ENCODE measurements at regions not wholly inside any gene's neighbourhood (a gene's known extent, or its start where the extent isn't known, plus 50 kb on each side); places are given as distances from the start of the nearest gene placed in this dataset.

DNA sequence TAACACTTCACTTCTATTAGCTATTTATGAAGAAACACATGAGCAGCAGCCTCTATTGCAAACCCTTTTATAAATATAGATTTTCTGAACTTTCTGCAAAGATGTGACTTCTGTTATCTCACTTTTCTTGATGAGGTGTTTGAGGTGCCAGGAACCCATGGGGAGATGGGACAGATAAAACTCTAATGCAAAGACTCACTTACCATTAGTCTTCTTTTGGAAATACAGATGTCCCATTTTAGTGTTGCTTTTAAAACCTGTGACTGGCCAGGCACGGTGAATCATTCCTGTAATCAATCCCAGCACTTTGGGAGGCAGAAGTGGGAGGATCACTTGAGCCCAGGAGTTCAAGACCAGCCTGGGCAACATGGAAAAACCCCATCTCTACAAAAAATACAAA is 171.3 kb upstream of the GAS1 start:
- H3K9me3 ChIP-seq (ENCODE audit: control insufficient read depth, low read length) = no peaks in the 10 kb centered on the region
- H3K4me3 ChIP-seq (ENCODE audit: low read length) = no peak overlapping the region
- no peak overlapping the region for H3K27ac ChIP-seq (ENCODE audit: low read length)
- ATAC-seq (no peak), DNase-seq (no peak)
- intact Hi-C loops (cut with DNase I) = no loop called here
- H3K27me3 ChIP-seq (ENCODE audit: control insufficient read depth, insufficient read depth) = no peaks in the 10 kb centered on the region
- peaks cover 8% of the 10 kb centered on the region for H3K4me1 ChIP-seq (ENCODE audit: control insufficient read depth, insufficient read depth, low read length)
- WGBS = 64% methylated on average over 1 of the region's 1 CpG

DNA sequence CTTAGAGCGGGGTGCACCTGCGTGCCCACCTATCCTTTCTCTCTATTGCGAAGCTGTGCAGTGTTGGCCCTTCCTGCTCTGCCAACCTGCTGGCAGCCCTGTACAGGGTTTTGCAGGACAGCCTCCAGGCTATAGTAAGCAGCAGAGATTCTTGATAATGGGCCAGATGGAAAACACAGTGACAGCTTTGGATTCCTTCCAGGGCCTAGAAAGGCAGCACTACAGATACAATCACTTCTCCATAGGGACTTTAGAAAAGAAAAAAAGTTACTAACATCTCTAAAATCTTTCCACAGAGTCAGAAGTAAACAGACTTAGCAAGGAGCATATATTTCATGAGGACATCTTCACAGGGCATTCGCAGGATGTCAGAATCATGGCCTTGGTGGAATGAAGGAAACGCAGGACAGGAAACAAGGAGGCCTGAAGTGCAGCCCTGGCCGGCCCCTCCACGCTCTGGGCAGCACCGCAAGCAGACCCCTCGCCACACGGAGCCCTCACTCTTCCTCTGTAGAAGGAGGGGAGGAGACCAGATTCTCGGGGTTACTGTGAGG is 172.1 kb upstream of the GAS1 start:
- no peak overlapping the region for H3K4me3 ChIP-seq (ENCODE audit: low read length)

DNA sequence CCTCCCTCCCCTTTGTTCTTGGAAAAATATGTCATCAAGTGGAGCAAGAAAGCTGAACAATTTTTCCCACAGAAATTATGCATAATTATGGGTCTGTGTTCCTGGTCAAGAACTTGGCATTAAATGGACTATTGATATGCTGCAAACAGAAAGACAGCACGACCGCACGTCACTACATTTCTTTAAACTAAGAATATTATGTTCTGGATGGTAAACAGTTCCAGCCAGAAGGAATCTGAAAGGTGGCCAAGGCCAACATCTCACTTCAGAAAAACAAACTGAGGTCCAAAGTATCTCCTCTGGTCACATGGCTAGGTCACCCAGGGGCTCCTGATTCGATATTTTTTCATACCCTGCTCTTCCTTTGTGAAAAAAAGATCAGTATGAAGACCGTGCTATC is 173.3 kb upstream of the GAS1 start:
- H3K27ac ChIP-seq (ENCODE audit: low read length) = no peak overlapping the region
- WGBS = 54% methylated on average over 5 of the region's 5 CpGs
- no peak for ATAC-seq

More for the DNA sequence above, 172.1 kb upstream of the GAS1 start:
- peak; percentile 85 to 86 for ATAC-seq
- no peaks in the 10 kb centered on the region for H3K27me3 ChIP-seq (ENCODE audit: control insufficient read depth, insufficient read depth)
- peaks cover 8% of the 10 kb centered on the region for H3K4me1 ChIP-seq (ENCODE audit: control insufficient read depth, insufficient read depth, low read length)
- peak; percentile 17 to 67 (median 49) for DNase-seq
- H3K27ac ChIP-seq (ENCODE audit: low read length) = peak overlapping the region; percentile 14
- no peaks in the 10 kb centered on the region for H3K9me3 ChIP-seq (ENCODE audit: control insufficient read depth, low read length)
- intact Hi-C loops (cut with DNase I) = no loop called here
- WGBS = 31% methylated on average over 11 of the region's 11 CpGs

DNA sequence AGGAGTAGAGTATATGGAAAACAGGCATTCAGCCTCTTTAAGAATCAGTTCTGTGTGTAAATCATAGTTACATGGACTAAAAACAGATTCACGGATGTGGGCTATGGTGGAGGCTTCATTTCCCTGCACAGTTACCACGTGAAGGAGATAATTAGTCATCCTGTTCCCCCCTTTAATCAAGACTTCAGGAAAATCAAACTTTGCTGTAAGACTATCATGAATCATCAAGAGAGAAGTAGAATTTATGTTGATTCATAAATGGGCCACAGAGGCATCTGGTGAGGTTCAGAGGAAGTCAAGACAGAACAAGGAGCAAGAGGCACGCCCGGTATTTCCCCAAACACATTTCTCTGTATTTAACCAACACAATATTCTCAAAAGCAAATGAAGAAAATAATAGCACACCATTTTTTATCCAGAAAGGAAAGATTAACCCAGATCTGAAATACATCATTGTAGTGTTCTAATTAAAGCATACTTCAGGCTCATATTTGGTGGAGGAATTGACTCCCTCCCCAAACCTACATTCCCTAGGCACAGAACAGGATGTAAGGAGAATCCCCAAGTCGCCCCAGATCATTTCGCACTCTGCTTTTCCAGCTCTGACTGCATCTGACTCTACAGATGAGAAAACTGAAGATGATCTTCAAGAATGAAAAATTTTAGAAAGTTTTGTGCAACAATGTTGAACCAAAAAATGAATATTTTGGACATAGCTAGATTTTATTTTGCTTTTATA is 175.8 kb upstream of the GAS1 start:
- WGBS = 66% methylated on average over 6 of the region's 6 CpGs
- intact Hi-C loops (cut with DNase I) = no loop called here
- ATAC-seq = peak in 1 of 2 donors; percentile 50

More for the DNA sequence above, 173.3 kb upstream of the GAS1 start:
- Histone ChIP-seq H3K9me3 (ENCODE audit: control insufficient read depth, low read length) (no peaks in the 10 kb centered on the region), H3K27me3 (ENCODE audit: control insufficient read depth, insufficient read depth) (no peaks in the 10 kb centered on the region), H3K4me3 (ENCODE audit: low read length) (no peak overlapping the region), H3K4me1 (ENCODE audit: control insufficient read depth, insufficient read depth, low read length) (peaks cover 8% of the 10 kb centered on the region)
- intact Hi-C loops (cut with DNase I) = no loop called here
- DNase-seq = no peak

DNA sequence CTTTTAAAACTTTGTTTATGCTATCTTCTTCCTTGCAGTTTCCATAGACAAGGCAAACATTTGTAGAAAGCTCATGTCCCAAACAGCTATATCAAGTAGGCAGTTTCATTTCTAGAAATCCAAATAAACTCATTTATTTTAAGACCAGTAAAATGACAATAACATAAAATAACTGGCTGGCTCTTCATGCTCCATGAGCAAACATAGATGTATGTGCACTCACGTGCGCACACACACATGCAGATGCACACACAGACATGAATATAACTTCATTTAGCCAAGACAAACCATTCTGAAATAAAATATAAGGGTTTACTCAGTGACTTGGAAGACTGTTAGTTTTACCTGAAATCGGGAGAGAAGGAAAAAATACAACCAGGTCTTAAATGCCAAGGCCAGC is 176.5 kb upstream of the GAS1 start:
- no peak for ATAC-seq
- Histone ChIP-seq H3K27me3 (ENCODE audit: control insufficient read depth, insufficient read depth) (no peaks in the 10 kb centered on the region), H3K4me3 (ENCODE audit: low read length) (no peak overlapping the region), H3K27ac (ENCODE audit: low read length) (no peak overlapping the region), H3K9me3 (ENCODE audit: control insufficient read depth, low read length) (no peaks in the 10 kb centered on the region), H3K4me1 (ENCODE audit: control insufficient read depth, insufficient read depth, low read length) (peaks cover 3% of the 10 kb centered on the region)
- 87% methylated on average over 3 of the region's 3 CpGs for WGBS
- intact Hi-C loops (cut with DNase I) = no loop called here
- DNase-seq = no peak

More for the DNA sequence above, 175.8 kb upstream of the GAS1 start:
- Histone ChIP-seq H3K9me3 (ENCODE audit: control insufficient read depth, low read length) (no peaks in the 10 kb centered on the region), H3K4me3 (ENCODE audit: low read length) (no peak overlapping the region), H3K4me1 (ENCODE audit: control insufficient read depth, insufficient read depth, low read length) (peaks cover 3% of the 10 kb centered on the region), H3K27ac (ENCODE audit: low read length) (no peak overlapping the region), H3K27me3 (ENCODE audit: control insufficient read depth, insufficient read depth) (no peaks in the 10 kb centered on the region)
- DNase-seq = no peak

DNA sequence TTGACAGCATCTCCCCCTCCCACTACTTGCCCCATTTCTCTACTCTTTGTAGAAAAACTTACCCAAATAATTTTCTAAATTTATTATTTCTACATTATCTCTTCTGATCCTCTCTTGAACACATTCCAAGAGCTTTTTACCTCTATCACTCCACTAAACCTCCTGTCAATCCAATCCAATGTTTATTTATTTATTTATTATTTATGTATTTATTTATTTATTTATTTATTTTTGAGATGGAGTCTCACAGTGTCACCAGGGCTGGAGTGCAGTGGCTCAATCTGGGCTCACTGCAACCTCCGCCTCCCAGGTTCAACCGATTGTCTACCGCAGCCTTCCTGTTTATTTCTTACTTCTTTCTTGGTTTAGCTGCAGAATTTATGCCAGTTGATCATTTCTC is 178.5 kb upstream of the GAS1 start:
- no peak for DNase-seq
- ATAC-seq = no peak
- H3K27ac ChIP-seq (ENCODE audit: low read length) = no peak overlapping the region
- WGBS = 94% methylated on average over 3 of the region's 3 CpGs
- no peaks in the 10 kb centered on the region for H3K27me3 ChIP-seq (ENCODE audit: control insufficient read depth, insufficient read depth)
- H3K4me3 ChIP-seq (ENCODE audit: low read length) = no peak overlapping the region
- intact Hi-C loops (cut with DNase I) = no loop called here
- H3K4me1 ChIP-seq (ENCODE audit: control insufficient read depth, insufficient read depth, low read length) = no peaks in the 10 kb centered on the region
- H3K9me3 ChIP-seq (ENCODE audit: control insufficient read depth, low read length) = no peaks in the 10 kb centered on the region

DNA sequence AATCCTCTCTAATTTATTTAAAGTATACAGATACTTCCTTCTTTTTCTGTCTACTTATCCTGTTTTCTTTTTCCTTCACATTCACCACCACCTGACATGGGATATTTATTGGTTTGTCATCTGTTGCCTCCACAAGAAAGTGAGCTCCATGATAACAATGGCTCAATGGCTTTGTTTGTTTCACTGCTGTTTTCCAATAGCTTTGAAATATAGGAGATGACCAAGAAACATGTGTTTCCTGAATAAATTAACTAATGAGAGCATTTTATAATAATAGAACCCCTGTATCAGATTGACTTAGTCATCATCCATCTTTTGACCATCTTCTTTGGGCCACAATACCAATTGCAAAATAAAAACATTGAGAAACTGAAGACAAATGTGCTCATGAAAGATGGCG is 180.2 kb upstream of the GAS1 start:
- intact Hi-C loops (cut with DNase I) = no loop called here
- no peak overlapping the region for H3K4me3 ChIP-seq (ENCODE audit: low read length)
- WGBS = 96% methylated on average over 1 of the region's 1 CpG
- H3K9me3 ChIP-seq (ENCODE audit: control insufficient read depth, low read length) = no peaks in the 10 kb centered on the region
- H3K4me1 ChIP-seq (ENCODE audit: control insufficient read depth, insufficient read depth, low read length) = no peaks in the 10 kb centered on the region
- H3K27me3 ChIP-seq (ENCODE audit: control insufficient read depth, insufficient read depth) = no peaks in the 10 kb centered on the region
- DNase-seq (no peak), ATAC-seq (no peak)
- no peak overlapping the region for H3K27ac ChIP-seq (ENCODE audit: low read length)

DNA sequence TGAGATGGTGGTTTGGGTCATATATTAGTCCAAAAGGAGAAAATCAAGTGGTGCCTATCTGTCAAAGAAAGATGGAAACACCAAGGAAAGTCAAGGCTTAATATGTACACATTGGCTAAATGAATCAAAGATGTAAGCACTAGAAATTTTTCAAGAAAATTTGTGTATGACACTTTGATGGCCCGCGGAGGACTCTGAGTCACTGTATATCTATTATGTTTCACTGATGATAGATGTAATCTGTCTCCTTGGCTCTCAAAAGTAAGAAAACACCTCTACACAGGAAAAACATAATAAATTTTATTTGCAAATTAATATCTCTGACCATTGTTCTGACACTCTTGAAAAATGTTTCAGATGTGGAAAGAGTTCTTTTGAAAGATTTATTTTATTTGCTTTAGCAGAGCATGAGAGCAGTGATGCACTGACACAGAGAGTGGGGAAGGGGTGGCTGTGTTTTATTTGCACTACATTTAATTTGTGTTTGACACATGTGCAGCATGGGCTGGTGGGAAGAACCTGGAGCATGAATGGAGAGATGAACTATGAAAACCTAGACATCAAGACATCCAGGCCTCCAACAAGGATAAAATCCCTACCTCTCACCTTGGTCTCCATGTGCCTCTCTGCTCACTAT is 180.8 kb upstream of the GAS1 start:
- Histone ChIP-seq H3K4me1 (ENCODE audit: control insufficient read depth, insufficient read depth, low read length) (no peaks in the 10 kb centered on the region), H3K4me3 (ENCODE audit: low read length) (no peak overlapping the region), H3K27me3 (ENCODE audit: control insufficient read depth, insufficient read depth) (no peaks in the 10 kb centered on the region), H3K27ac (ENCODE audit: low read length) (no peak overlapping the region), H3K9me3 (ENCODE audit: control insufficient read depth, low read length) (no peaks in the 10 kb centered on the region)
- DNase-seq (no peak), ATAC-seq (no peak)
- 96% methylated on average over 2 of the region's 2 CpGs for WGBS
- intact Hi-C loops (cut with DNase I) = no loop called here

DNA sequence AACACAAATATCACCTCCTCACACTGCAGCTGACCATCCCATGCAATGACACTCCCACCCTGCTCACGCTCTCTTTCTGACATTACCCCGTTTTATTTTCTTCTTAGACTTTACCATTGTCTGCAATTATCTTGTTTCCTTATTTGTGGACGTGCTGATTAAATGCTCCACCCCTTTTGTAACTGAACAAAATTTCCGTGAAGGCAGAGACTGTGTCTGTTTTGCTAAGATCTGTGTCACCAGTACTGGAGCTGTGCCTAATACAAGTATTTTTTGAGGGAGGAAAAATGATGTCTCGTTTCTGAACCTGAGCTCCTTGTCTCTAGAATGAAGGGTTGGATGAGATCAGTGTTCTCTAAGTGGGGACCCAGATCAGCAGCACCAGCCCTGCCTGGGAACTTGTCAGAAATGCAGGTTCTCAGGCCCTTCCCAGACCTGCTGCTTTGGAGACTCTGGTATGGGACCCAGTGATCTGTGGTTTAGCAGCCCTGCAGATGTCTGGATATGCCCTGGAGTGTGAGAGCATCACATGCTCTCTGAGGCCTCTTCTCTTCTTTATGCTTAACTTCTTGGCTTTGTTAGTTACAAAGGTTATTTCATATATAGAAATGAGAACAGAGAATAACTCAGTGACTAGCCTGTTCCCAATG is 181.7 kb upstream of the GAS1 start:
- intact Hi-C loops (cut with DNase I) = no loop called here
- no peak overlapping the region for H3K4me3 ChIP-seq (ENCODE audit: low read length)

DNA sequence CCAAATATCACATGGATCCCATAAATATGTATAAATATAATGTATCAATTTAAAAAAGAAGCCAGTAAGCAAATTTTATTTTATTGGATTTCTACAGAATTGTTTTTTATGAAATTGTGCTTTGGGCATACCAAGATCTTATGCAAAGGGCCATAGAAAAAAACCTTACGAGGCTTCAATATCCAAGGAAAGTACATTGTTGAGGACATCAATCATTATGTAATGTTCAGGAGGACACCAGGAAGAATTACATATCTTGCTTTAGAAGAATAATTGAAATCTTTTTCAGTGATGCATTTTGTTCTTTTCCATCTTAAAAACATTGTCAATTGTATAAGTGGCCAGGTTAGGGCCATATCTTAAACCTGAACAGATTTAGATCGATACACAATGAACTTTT is 187.8 kb upstream of the GAS1 start:
- intact Hi-C loops (cut with DNase I) = no loop called here
- no peak overlapping the region for H3K4me3 ChIP-seq (ENCODE audit: low read length)
- DNase-seq (no peak), ATAC-seq (no peak)
- H3K27me3 ChIP-seq (ENCODE audit: control insufficient read depth, insufficient read depth) = no peaks in the 10 kb centered on the region
- WGBS = 95% methylated on average over 2 of the region's 2 CpGs
- no peaks in the 10 kb centered on the region for H3K4me1 ChIP-seq (ENCODE audit: control insufficient read depth, insufficient read depth, low read length)
- no peaks in the 10 kb centered on the region for H3K9me3 ChIP-seq (ENCODE audit: control insufficient read depth, low read length)
- H3K27ac ChIP-seq (ENCODE audit: low read length) = no peak overlapping the region

More for the DNA sequence above, 181.7 kb upstream of the GAS1 start:
- Histone ChIP-seq H3K27ac (ENCODE audit: low read length) (no peak overlapping the region), H3K27me3 (ENCODE audit: control insufficient read depth, insufficient read depth) (no peaks in the 10 kb centered on the region), H3K4me1 (ENCODE audit: control insufficient read depth, insufficient read depth, low read length) (no peaks in the 10 kb centered on the region), H3K9me3 (ENCODE audit: control insufficient read depth, low read length) (no peaks in the 10 kb centered on the region)
- ATAC-seq (peak; percentile 43 to 93), DNase-seq (no peak)
- WGBS = 49% methylated on average over 5 of the region's 5 CpGs

DNA sequence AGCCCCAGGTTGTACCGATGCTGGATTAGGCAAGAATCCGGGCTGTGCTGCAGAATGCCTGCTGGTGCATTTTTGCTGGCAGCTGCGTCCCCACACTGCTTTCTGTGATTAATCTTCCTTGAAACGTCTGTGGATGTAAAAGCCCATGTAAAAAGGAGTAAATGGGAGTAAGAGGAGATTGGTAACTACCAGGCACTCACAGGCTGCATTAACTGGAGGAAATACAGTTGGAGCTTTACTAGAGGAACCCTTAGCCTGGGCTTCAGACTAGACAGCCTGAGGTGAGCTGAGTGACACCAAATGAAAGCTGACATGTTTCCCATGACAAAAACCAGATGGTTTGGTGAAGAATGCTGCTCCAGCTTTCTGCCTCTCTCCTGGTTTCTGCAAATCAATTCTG is 190.4 kb upstream of the GAS1 start:
- ATAC-seq (no peak), DNase-seq (no peak)
- Histone ChIP-seq H3K4me1 (ENCODE audit: control insufficient read depth, insufficient read depth, low read length) (no peaks in the 10 kb centered on the region), H3K4me3 (ENCODE audit: low read length) (no peak overlapping the region), H3K27ac (ENCODE audit: low read length) (no peak overlapping the region), H3K27me3 (ENCODE audit: control insufficient read depth, insufficient read depth) (no peaks in the 10 kb centered on the region), H3K9me3 (ENCODE audit: control insufficient read depth, low read length) (no peaks in the 10 kb centered on the region)
- intact Hi-C loops (cut with DNase I) = no loop called here
- 56% methylated on average over 4 of the region's 4 CpGs for WGBS

All from right cardiac atrium (tissue), 5 donors.